Choroid plexus epithelial cell (primary cell): ENCODE measurements at regions not wholly inside any gene's neighbourhood (a gene's known extent, or its start where the extent isn't known, plus 50 kb on each side); places are given as distances from the start of the nearest gene placed in this dataset.

ENCODE experiments used
- DNase-seq: peaks from one replicate; pipeline ENCODE4 v3.0.0-alpha.2; 2010; ENCODE audit warnings: low read depth
- H3K4me3 ChIP-seq: 2 replicates; pipeline ENCODE4 v1.5.1; 2011; ENCODE audit warnings: low read depth, mild to moderate bottlenecking, control low read depth, low read length, moderate library complexity
- CTCF ChIP-seq: conservative IDR thresholded peaks from 2 replicates; pipeline ENCODE4 v1.5.1; 2011; ENCODE audit warnings: low read depth, mild to moderate bottlenecking, control low read depth, inconsistent platforms, low read length, moderate library complexity

- no peak overlapping the region for H3K4me3 ChIP-seq
- peak; percentile 39 for DNase-seq
- TF ChIP-seq CTCF, result no peak
Observed at GRCh38 chr4:156101571-156101970, 147.9 kb upstream of the CTSO start.

GRCh38 chr4:156100651-156101050 lies 147.0 kb upstream of the CTSO start:
- no peak overlapping the region for H3K4me3 ChIP-seq
- peak; percentile 42 for DNase-seq
- TF ChIP-seq CTCF, result no peak

GRCh38 chr4:156098805-156099204 lies 145.1 kb upstream of the CTSO start:
- peak; percentile 33 for DNase-seq
- no peak overlapping the region for H3K4me3 ChIP-seq
- no peak for TF ChIP-seq CTCF

GRCh38 chr4:156085100-156085499 lies 131.4 kb upstream of the CTSO start:
- TF ChIP-seq CTCF, result no peak
- no peak for DNase-seq
- H3K4me3 ChIP-seq, result no peak overlapping the region

- no peak overlapping the region for H3K4me3 ChIP-seq
- no peak for TF ChIP-seq CTCF
- DNase-seq, result no peak
Observed at GRCh38 chr4:156084373-156084772, 130.7 kb upstream of the CTSO start.

- no peak for TF ChIP-seq CTCF
- no peak for DNase-seq
Observed at GRCh38 chr4:156073976-156074375, 120.3 kb upstream of the CTSO start.

GRCh38 chr4:156060661-156061060 lies 107.0 kb upstream of the CTSO start:
- H3K4me3 ChIP-seq, result no peak overlapping the region
- no peak for DNase-seq
- TF ChIP-seq CTCF, result no peak

More at GRCh38 chr4:156073976-156074375, 120.3 kb upstream of the CTSO start:
- no peak overlapping the region for H3K4me3 ChIP-seq
